ENCODE measurements at regions not wholly inside any gene's neighbourhood (a gene's known extent, or its start where the extent isn't known, plus 50 kb on each side); places are given as distances from the start of the nearest gene placed in this dataset.
"Not testable (repeated sequence)": the region's sequence is repeated elsewhere in the genome, so short reads cannot be mapped to it uniquely, and the experiment has no call there.

- H3K4me3 ChIP-seq (ENCODE audit: low read depth, low read length) = no peak overlapping the region
- no peak for DNase-seq (ENCODE audit: low read depth)
- no peak for TF ChIP-seq CTCF (IDR thresholded peaks at IDR 0.05; ENCODE audit: low read depth, low read length, missing control alignments)
These were observed 159.8 kb downstream of the DPY19L2 start for GRCh38 chr12:63508543-63508942.

DNA sequence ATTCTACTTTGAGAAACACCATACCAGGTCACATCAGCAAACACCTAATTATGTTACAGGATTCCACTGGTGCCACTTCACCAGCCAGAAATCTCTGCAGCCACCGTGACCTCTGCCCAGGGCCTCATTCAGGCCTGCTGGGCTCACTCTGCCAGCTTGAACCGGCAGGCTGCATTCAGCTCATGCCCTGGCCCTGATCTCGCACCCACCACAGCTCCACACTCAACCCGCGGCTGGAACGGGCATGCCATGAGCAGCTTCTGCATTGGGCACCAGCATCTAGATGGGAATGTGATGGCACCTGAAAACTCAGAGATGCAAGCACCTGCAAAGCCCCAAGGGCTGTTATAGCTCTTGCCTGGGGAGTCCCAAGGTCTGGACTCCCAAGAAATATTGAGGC, 168.7 kb downstream of the DPY19L2 start:
- no peak for DNase-seq (ENCODE audit: low read depth)
- H3K4me3 ChIP-seq (ENCODE audit: low read depth, low read length) = no peak overlapping the region
- TF ChIP-seq CTCF (IDR thresholded peaks at IDR 0.05; ENCODE audit: low read depth, low read length, missing control alignments) = no peak

DNA sequence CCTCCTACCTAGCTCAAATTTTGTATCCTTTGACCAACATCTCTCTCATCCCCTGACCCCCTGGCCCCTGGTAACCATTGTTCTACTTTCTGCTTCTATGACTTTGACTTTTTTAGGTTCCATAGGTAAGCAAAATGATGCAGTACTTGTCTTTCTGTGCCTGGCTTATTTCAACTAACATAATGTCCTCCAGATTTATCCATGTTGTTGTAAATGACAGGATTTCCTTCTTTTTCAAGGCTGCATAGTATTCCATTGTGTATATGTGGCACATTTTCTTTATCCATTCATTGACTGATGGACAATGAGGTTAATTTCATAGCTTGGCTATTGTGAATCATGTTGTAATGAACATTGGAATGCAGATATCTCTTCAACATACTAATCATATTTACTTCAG, 170.1 kb downstream of the DPY19L2 start:
- no peak for TF ChIP-seq CTCF (IDR thresholded peaks at IDR 0.05; ENCODE audit: low read depth, low read length, missing control alignments)
- DNase-seq (ENCODE audit: low read depth) = no peak
- H3K4me3 ChIP-seq (ENCODE audit: low read depth, low read length) = no peak overlapping the region

DNA sequence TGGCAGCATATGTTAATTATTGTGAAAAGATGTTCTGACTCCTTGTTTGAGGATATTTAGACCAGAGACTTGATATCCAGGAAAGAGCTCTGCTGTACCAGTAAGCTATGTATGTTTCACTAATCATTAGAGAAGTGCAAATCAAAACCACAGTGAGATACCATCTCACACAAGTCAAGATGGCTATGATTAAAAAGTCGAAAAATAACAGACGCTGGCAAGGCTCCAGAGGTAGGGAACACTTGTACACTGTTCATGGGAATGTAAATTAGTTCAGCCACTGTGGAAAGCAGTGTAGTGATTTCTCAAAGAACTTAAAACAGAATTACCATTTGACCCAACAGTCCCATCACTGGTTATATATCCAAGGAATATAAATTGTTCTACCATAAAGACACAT, 171.6 kb downstream of the DPY19L2 start:
- H3K4me3 ChIP-seq (ENCODE audit: low read depth, low read length) = no peak overlapping the region
- TF ChIP-seq CTCF (IDR thresholded peaks at IDR 0.05; ENCODE audit: low read depth, low read length, missing control alignments) = no peak
- no peak for DNase-seq (ENCODE audit: low read depth)

DNA sequence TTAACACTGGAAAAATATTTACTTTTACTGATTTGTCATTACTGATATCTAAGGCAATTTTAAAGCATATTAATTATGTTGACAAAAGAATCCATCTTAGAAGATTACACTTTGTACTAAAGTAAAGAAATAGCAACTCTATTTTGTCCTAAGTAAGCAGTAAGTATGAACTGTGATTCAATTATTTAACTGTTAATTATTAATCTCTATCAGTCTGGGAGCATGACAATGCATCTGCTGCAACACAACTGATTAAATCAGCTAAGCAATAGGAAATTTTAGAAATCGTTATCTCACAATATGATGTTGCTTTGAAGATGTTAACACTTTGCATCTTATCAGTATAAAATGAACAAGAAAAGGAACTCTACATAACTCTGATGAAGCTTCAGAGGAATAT, 172.3 kb downstream of the DPY19L2 start:
- DNase-seq (ENCODE audit: low read depth) = no peak
- H3K4me3 ChIP-seq (ENCODE audit: low read depth, low read length) = no peak overlapping the region
- no peak for TF ChIP-seq CTCF (IDR thresholded peaks at IDR 0.05; ENCODE audit: low read depth, low read length, missing control alignments)

DNA sequence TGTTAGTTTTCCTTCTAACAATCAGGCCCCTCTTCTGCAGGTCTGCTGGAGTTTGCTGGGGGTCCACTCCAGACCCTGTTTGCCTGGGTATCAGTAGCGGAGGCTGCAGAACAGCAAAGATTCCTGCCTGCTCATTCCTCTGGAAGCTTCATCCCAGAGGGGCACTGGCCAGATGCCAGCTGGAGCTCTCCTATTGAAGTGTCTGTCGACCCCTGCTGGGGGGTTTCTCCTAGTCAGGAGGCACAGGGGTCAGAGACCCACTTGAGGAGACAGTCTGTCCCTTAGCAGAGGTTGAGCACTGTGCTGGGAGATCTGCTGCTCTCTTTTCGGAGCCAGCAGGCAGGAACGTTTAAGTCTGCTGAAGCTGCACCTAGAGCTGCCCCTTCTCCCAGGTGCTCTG, 174.9 kb downstream of the DPY19L2 start:
- not testable (repeated sequence) for H3K4me3 ChIP-seq (ENCODE audit: low read depth, low read length); DNase-seq (ENCODE audit: low read depth)

GRCh38 chr12:63480186-63480585, 188.1 kb downstream of the DPY19L2 start:
- no peak for DNase-seq (ENCODE audit: low read depth)
- H3K4me3 ChIP-seq (ENCODE audit: low read depth, low read length) = no peak overlapping the region
- no peak for TF ChIP-seq CTCF (IDR thresholded peaks at IDR 0.05; ENCODE audit: low read depth, low read length, missing control alignments)

DNA sequence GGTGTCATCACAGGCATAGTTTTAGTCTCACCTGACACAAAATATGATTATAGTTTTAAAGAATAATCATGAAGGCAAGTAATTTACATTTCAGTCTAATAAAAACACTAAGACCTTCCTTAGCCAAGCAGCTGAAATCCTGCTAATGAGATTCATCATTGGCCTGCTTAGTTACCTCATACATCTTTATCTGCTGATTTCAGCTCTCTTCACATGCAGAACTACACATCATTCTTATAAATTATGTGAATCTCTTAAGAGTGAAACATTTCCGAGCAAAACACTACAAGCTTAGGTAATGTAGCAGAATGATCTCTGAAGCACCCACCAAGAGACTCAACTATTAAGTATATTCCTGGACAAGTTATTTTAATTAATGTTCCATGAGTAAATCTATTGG, 198.1 kb downstream of the DPY19L2 start:
- no peak for DNase-seq (ENCODE audit: low read depth)
- TF ChIP-seq CTCF (IDR thresholded peaks at IDR 0.05; ENCODE audit: low read depth, low read length, missing control alignments) = no peak
- no peak overlapping the region for H3K4me3 ChIP-seq (ENCODE audit: low read depth, low read length)
